ENCODE measurements at regions not wholly inside any gene's neighbourhood (a gene's known extent, or its start where the extent isn't known, plus 50 kb on each side); places are given as distances from the start of the nearest gene placed in this dataset.

- no peak for TF ChIP-seq POLR2A (IDR thresholded peaks at IDR 0.05)
- TF ChIP-seq, protein P1, sequence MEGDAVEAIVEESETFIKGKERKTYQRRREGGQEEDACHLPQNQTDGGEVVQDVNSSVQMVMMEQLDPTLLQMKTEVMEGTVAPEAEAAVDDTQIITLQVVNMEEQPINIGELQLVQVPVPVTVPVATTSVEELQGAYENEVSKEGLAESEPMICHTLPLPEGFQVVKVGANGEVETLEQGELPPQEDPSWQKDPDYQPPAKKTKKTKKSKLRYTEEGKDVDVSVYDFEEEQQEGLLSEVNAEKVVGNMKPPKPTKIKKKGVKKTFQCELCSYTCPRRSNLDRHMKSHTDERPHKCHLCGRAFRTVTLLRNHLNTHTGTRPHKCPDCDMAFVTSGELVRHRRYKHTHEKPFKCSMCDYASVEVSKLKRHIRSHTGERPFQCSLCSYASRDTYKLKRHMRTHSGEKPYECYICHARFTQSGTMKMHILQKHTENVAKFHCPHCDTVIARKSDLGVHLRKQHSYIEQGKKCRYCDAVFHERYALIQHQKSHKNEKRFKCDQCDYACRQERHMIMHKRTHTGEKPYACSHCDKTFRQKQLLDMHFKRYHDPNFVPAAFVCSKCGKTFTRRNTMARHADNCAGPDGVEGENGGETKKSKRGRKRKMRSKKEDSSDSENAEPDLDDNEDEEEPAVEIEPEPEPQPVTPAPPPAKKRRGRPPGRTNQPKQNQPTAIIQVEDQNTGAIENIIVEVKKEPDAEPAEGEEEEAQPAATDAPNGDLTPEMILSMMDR (IDR thresholded peaks at IDR 0.05), result no peak
Measured at GRCh38 chr17:5758651-5759050, 174.3 kb upstream of the NLRP1 start.

Data from tibial nerve (tissue), 3 donors.